ENCODE measurements at regions not wholly inside any gene's neighbourhood (a gene's known extent, or its start where the extent isn't known, plus 50 kb on each side); places are given as distances from the start of the nearest gene placed in this dataset.

GRCh38 chrX:112577146-112577545, 102.6 kb downstream of the LHFPL1 start:
- Mint-ChIP-seq H3K27me3 (no peaks in the 10 kb centered on the region), H3K4me3 (ENCODE audit: low read depth) (no peak overlapping the region), H3K36me3 (ENCODE audit: insufficient read depth) (no peaks in the 10 kb centered on the region), H3K9me3 (ENCODE audit: low read depth) (peaks cover 11% of the 10 kb centered on the region), H3K27ac (no peak overlapping the region), H3K4me1 (ENCODE audit: low read depth) (no peaks in the 10 kb centered on the region)
- no peak for DNase-seq (ENCODE audit: low spot score, unreplicated experiment)
- no peak for TF ChIP-seq CTCF (IDR thresholded peaks at IDR 0.05; ENCODE audit: unreplicated experiment)

GRCh38 chrX:112571388-112571787, 108.3 kb downstream of the LHFPL1 start:
- Mint-ChIP-seq H3K9me3 (ENCODE audit: low read depth) (peaks cover 2% of the 10 kb centered on the region), H3K27ac (no peak overlapping the region), H3K36me3 (ENCODE audit: insufficient read depth) (no peaks in the 10 kb centered on the region), H3K4me3 (ENCODE audit: low read depth) (no peak overlapping the region), H3K27me3 (no peaks in the 10 kb centered on the region), H3K4me1 (ENCODE audit: low read depth) (no peaks in the 10 kb centered on the region)
- TF ChIP-seq CTCF (IDR thresholded peaks at IDR 0.05; ENCODE audit: unreplicated experiment): no peak
- no peak for DNase-seq (ENCODE audit: low spot score, unreplicated experiment)

GRCh38 chrX:112555831-112556230, 123.9 kb downstream of the LHFPL1 start:
- no peak for DNase-seq (ENCODE audit: low spot score, unreplicated experiment)
- TF ChIP-seq CTCF (IDR thresholded peaks at IDR 0.05; ENCODE audit: unreplicated experiment): no peak
- H3K27me3 Mint-ChIP-seq: no peaks in the 10 kb centered on the region

GRCh38 chrX:112545051-112545450, 134.7 kb downstream of the LHFPL1 start:
- Mint-ChIP-seq H3K36me3 (ENCODE audit: insufficient read depth) (no peaks in the 10 kb centered on the region), H3K27ac (no peak overlapping the region), H3K27me3 (no peaks in the 10 kb centered on the region), H3K4me1 (ENCODE audit: low read depth) (peaks cover 6% of the 10 kb centered on the region), H3K4me3 (ENCODE audit: low read depth) (no peak overlapping the region), H3K9me3 (ENCODE audit: low read depth) (peaks cover 3% of the 10 kb centered on the region)
- no peak for DNase-seq (ENCODE audit: low spot score, unreplicated experiment)
- TF ChIP-seq CTCF (IDR thresholded peaks at IDR 0.05; ENCODE audit: unreplicated experiment): no peak

More at GRCh38 chrX:112555831-112556230, 123.9 kb downstream of the LHFPL1 start:
- Mint-ChIP-seq H3K4me3 (ENCODE audit: low read depth) (no peak overlapping the region), H3K36me3 (ENCODE audit: insufficient read depth) (no peaks in the 10 kb centered on the region), H3K4me1 (ENCODE audit: low read depth) (peaks cover 5% of the 10 kb centered on the region), H3K27ac (no peak overlapping the region), H3K9me3 (ENCODE audit: low read depth) (peaks cover 4% of the 10 kb centered on the region)

- no peaks in the 10 kb centered on the region for H3K27me3 Mint-ChIP-seq
- no peaks in the 10 kb centered on the region for H3K36me3 Mint-ChIP-seq (ENCODE audit: insufficient read depth)
- H3K4me1 Mint-ChIP-seq (ENCODE audit: low read depth): no peaks in the 10 kb centered on the region
- no peak overlapping the region for H3K4me3 Mint-ChIP-seq (ENCODE audit: low read depth)
- no peak for TF ChIP-seq CTCF (IDR thresholded peaks at IDR 0.05; ENCODE audit: unreplicated experiment)
- no peaks in the 10 kb centered on the region for H3K9me3 Mint-ChIP-seq (ENCODE audit: low read depth)
- H3K27ac Mint-ChIP-seq: no peak overlapping the region
- DNase-seq (ENCODE audit: low spot score, unreplicated experiment): no peak
Observed at GRCh38 chrX:112536544-112536943, 143.2 kb downstream of the LHFPL1 start.

Data from progenitor cell of endocrine pancreas (in vitro differentiated cells).